SK-MEL-5 (cell line): ENCODE measurements at regions not wholly inside any gene's neighbourhood (a gene's known extent, or its start where the extent isn't known, plus 50 kb on each side); places are given as distances from the start of the nearest gene placed in this dataset.
"Not testable (repeated sequence)": the region's sequence is repeated elsewhere in the genome, so short reads cannot be mapped to it uniquely, and the experiment has no call there.

Source experiments
- DNase-seq: peaks from one replicate; pipeline ENCODE4 v3.0.0-alpha.2; 2016; ENCODE audit warnings: low read depth, low spot score
- in situ Hi-C: cut with HindIII; loops from 2 replicates; pipeline ENCODE4 v1.10.0; 2016; ENCODE audit warnings: low sequenced_read_pairs, high pct_unique_total_duplicates, low pct_unique_long_range_greater_than_20kb

- DNase-seq, result no peak
Measured at GRCh38 chr14:80078501-80078900, 132.8 kb downstream of the DIO2 start.

GRCh38 chr14:80077262-80077661 lies 134.0 kb downstream of the DIO2 start:
- DNase-seq, result no peak
- in situ Hi-C loops, result no loop called here

More at GRCh38 chr14:80078501-80078900, 132.8 kb downstream of the DIO2 start:
- in situ Hi-C loops, result no loop called here

- no peak for DNase-seq
- in situ Hi-C loops, result no loop called here
Measured at GRCh38 chr14:80074900-80075574, 136.3 kb downstream of the DIO2 start.

- in situ Hi-C loops, result no loop called here
- DNase-seq, result no peak
Measured at GRCh38 chr14:80059041-80059440, 152.3 kb downstream of the DIO2 start.

- DNase-seq, result no peak
- in situ Hi-C loops, result no loop called here
Measured at GRCh38 chr14:80056497-80056801, 154.9 kb downstream of the DIO2 start.

DNA sequence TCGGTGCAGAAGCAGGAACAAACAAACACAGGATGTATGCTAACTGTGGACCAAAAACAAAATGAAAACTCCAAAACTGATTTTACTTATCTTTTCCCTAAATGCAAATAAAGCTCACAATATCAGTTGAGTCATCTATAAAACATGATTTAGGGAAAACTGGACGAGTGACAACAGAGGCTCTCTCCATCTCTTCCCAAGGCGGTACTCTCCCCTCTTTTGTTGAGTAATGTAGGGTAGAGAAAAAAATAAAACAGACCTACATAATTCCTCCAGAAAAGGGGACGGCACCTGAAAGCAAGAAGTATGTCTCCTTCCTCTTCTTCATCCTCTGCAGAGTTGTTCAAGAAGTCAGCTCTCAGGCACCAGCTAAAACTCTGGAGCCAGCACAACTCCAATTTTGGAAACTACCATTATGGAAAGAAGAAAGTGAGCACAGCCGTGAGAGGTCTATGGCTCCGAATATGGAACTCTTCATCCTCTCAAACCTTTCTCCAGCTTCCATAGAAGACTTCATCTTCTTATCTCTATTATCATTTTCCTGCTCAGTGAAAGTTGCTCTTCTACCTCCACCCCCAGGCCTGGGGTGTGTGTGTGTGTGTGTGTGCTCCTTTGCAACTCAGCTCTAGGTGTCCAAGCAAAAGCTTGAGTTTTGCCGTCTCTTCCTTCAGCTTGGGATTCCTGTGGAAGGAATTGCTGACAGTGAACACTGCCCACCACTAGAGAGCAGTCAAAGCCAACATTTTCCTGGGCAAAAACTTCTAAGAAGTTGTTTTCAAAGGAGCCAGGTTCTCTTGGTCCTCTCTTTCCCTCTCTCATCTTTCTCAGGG lies 155.4 kb downstream of the DIO2 start:
- in situ Hi-C loops, result no loop called here
- peak; percentile 63 for DNase-seq

DNA sequence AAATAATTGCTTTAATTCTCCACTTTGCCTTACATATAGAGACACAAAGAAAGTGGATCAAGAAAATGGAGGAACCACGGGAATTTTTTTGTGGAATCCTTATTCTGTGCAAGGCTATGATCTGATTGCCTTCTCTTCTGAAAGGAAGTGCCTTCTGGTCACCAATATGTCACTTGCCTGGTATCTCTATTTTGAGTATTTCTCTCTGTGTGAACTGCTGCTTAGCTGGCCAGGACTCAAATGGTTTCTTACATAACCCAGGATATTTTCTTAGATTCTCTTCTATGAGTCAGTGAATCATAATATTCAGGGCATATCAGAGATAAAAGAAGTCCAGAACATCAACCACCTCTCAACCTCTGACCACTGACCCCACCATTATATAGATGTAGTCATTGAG lies 156.1 kb downstream of the DIO2 start:
- DNase-seq, result no peak
- in situ Hi-C loops, result no loop called here

GRCh38 chr14:80054020-80054419 lies 157.3 kb downstream of the DIO2 start:
- in situ Hi-C loops, result no loop called here
- no peak for DNase-seq

- in situ Hi-C loops, result no loop called here
- no peak for DNase-seq
Measured at GRCh38 chr14:80049055-80049454, 162.2 kb downstream of the DIO2 start.

GRCh38 chr14:80047761-80048160 lies 163.5 kb downstream of the DIO2 start:
- DNase-seq, result no peak
- in situ Hi-C loops, result no loop called here

DNA sequence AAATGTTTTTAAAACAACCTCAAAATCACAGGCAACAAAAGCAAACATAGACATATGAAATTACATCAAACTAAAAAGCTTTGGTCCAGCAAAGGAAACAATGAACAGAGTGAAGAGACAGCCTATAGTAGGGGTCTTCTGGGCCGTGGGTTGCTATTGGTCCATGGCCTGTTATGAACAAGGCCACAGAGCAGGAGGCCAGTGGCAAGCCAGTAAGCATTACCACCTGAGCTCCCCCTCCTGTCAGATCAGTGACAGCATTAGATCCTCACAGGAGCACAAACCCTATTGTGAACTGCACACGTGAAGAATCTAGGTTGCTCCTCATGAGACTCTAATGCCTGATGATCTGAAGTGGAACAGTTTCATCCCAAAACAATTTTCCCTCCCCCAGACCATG lies 174.0 kb downstream of the DIO2 start:
- DNase-seq, result no peak
- in situ Hi-C loops, result no loop called here

GRCh38 chr14:80024417-80024816 lies 186.9 kb downstream of the DIO2 start:
- in situ Hi-C loops, result no loop called here
- DNase-seq, result no peak

DNA sequence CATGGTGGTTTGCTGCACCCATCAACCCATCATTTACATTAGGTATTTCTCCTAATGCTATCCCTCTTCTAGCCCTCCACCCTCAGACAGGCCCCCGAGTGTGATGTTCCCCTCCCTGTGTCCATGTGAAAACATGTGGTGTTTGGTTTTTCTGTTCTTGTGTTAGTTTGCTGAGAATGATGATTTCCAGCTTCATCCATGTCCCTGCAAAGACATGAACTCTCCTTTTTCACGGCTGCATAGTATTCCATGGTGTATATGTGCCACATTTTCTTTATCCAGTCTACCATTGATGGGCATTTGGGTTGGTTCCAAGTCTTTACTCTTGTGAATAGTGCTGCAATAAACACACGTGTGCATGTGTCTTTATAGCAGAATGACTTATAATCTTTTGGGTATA lies 192.8 kb downstream of the DIO2 start:
- in situ Hi-C loops, DNase-seq: not testable (repeated sequence)

- in situ Hi-C loops, result no loop called here
Measured at GRCh38 chr14:80017795-80018194, 193.5 kb downstream of the DIO2 start.

DNA sequence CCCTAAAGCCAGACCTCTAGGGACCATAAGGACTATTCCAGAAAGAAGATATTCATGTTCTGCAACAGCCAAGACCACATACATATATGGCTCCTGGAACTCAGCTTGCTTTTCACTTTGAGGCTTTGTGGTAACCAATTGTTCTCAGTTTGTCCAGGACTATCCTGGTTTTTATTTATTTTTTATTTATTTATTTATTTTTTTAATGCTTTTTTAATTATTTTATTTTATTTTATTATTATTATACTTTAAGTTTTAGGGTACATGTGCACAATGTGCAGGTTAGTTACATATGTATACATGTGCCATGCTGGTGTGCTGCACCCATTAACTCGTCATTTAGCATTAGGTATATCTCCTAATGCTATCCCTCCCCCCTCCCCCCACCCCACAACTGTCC lies 201.1 kb downstream of the DIO2 start:
- in situ Hi-C loops, result not testable (repeated sequence)

More at GRCh38 chr14:80017795-80018194, 193.5 kb downstream of the DIO2 start:
- no peak for DNase-seq

GRCh38 chr14:80005561-80005960 lies 205.7 kb downstream of the DIO2 start:
- peak; percentile 30 for DNase-seq
- in situ Hi-C loops, result no loop called here

More for the DNA sequence above, 201.1 kb downstream of the DIO2 start:
- DNase-seq, result not testable (repeated sequence)

DNA sequence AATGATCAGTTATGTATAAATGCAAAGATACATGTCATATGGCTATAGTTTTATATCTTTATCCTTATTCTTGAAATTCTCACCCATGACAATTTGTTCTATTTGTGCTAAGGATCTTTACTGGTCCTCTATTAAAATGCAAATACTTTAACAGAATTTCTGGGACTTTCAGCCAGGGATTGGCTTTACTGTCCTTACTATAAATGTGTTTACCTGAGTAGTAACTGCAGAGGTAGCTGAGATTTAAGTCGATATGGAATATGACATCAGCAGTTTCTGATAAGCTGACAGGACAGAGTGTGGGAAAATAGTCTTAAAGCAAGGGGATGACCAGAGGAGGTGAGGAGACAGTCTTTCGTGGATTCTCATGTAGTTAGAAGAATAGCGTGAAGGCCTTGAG lies 206.4 kb downstream of the DIO2 start:
- in situ Hi-C loops, result no loop called here
- DNase-seq, result no peak

GRCh38 chr14:80003138-80003537 lies 208.2 kb downstream of the DIO2 start:
- in situ Hi-C loops, result no loop called here
- DNase-seq, result no peak
